Activated gamma-delta T cell treated with anti-CD3 and anti-CD28 coated beads, Interleukin-2, amount 50 U/mL, for 16 hours (primary cell): ENCODE measurements at regions not wholly inside any gene's neighbourhood (a gene's known extent, or its start where the extent isn't known, plus 50 kb on each side); places are given as distances from the start of the nearest gene placed in this dataset.
"Not testable (repeated sequence)": the region's sequence is repeated elsewhere in the genome, so short reads cannot be mapped to it uniquely, and the experiment has no call there.

ENCODE experiments used
- DNase-seq: peaks from one replicate; pipeline ENCODE4 v3.0.0-alpha.2; 2020; ENCODE audit warnings: low read depth

GRCh38 chrX:54615109-54615508 lies 85.1 kb downstream of the GNL3L start:
- DNase-seq = no peak

GRCh38 chrX:54633641-54634040 lies 103.6 kb downstream of the GNL3L start:
- no peak for DNase-seq

GRCh38 chrX:54639018-54639345 lies 109.0 kb downstream of the GNL3L start:
- DNase-seq = no peak

DNA sequence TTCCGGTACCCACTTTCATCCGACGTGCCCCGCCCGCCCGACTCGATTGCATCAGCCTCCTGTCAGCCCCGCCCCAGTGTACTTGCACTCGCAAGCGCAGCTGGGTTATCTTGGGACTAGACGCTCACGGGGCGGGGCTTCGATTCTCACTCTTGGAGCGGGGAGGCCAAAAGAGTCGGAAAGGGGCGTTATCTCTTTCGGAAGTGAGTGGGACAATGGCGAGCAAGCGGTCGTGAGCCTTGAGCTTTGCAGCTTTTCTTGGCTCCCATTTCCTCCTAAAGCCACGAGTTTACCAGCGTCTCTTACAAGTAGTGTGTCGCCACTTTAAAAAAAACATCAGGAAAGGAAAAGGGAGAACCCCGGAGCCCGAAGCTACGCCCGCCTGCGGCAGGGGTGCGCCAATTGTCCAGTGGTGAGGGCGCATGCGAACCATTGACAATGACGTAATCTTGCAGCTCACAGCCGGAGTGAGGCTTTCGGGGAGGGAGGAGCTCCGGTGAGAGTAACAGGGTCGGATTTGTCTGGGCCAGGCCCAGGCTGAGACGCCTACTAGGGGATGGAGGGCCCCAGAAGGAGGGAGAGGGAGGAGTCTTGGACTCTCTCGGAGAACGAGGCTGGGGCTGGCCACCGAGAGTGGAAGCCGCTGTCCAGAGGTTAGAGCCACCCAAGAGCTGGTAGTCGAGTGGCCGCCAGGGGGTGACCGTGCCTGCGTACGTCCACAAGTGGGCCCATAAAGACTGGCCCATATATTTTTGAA lies 109.5 kb downstream of the GNL3L start:
- peak; percentile 89 for DNase-seq

GRCh38 chrX:54640103-54640690 lies 110.2 kb downstream of the GNL3L start:
- no peak for DNase-seq

DNA sequence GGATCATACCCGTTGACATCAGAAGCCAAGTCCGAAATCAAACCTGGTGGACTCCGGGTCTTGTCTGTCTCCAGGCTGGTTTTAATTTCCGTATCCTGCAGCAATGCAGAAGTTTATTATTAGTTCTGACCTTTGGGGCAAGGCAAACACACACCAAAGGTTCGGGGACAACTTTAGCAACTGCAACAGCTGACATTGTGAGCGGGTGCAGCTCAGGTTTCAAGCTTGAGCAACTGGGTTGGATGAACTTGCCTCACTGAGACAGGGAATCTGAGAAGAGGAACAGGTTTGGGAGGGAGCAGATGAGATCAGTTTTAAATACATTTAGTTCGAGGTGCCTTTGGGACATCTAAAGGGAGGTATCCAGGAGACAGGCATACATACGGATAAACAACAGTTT lies 110.7 kb downstream of the GNL3L start:
- no peak for DNase-seq

DNA sequence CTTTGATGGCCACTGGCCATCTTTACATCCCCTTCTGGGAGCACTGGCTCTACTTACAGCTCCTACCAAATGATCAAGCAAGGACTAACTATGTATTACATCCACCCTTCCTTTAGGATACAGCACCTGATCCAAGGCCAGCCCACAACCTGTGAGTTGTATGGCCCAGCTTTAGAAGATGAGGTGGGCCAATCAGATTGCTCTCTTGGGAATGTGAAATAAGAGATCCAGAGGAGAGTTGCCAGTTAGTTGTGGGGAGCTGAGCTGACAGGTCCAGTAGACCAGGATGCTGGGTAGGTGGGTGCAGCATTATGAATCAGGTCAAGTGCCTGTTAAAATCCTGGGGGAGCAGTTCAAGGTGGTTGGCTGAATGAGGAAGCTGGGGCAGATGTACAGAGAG lies 111.5 kb downstream of the GNL3L start:
- no peak for DNase-seq

- not testable (repeated sequence) for DNase-seq
These were observed 117.6 kb downstream of the GNL3L start for GRCh38 chrX:54647607-54648006.

DNA sequence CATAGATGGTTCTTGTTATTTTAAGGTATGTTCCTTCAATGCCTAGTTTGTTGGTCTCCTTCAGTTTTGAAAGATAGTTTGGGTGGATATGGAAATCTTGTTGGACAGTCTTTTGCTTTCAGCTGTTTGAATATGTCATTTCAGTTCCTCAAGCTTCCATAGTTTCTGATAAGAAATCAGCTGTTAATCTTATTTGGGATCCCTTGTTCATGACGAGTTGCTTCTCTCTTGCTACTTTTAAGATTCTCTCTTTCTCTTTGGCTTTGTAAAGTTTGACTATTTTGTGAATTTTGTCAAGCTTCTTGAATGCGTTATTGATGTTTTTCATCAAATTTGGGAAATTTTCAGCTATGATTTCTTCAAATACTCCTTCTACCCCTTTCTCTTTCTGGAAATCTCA lies 129.5 kb downstream of the GNL3L start:
- DNase-seq = no peak

DNA sequence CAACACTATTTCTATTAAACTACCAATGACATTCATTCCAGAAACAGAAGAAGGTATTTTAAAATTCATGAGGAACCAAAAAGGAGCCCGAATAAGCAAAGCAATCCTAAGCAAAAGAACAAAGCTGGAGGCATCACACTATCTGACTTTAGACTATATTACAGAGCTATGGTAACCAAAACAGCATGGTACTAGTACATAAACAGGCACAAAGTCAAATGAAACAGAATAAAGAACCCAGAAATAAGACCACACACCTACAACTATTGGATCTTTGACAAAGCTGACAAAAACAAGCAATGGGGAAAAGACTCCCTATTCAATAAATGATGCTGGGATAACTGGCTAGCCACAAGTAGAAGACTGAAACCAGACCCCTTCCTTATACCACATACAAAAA lies 122.3 kb downstream of the ITIH6 start:
- no peak for DNase-seq

- DNase-seq = no peak
These were observed 102.8 kb downstream of the ITIH6 start for GRCh38 chrX:54695231-54695630.

- DNase-seq = no peak
These were observed 102.1 kb downstream of the ITIH6 start for GRCh38 chrX:54695816-54696487.
